Keratinocyte (primary cell): ENCODE measurements at regions not wholly inside any gene's neighbourhood (a gene's known extent, or its start where the extent isn't known, plus 50 kb on each side); places are given as distances from the start of the nearest gene placed in this dataset.

Experiments used
- DNase-seq: peaks from one replicate; pipeline ENCODE4 v3.0.0-alpha.2; 2011; ENCODE audit warnings: low read depth, missing footprints, low spot score
- FAIRE-seq: peaks from 2 replicates; lab custom pipeline; 2011; peaks lifted over from hg19 to GRCh38; lab: Jason Lieb, UNC
- H2AFZ ChIP-seq: 2 replicates; pipeline ENCODE4 v1.6.0; 2012; ENCODE audit warnings: low read length, control low read depth, inconsistent platforms; ENCODE audit not compliant: control insufficient read depth
- H3K27ac ChIP-seq: 2 replicates; pipeline ENCODE4 v1.5.1; 2011; ENCODE audit warnings: low read length; ENCODE audit not compliant: control insufficient read depth, insufficient read depth
- H3K27me3 ChIP-seq: 3 replicates; pipeline ENCODE4 v1.6.0; 2011; ENCODE audit warnings: low read length; ENCODE audit not compliant: control insufficient read depth, insufficient read depth; ENCODE audit errors: extremely low read depth
- H3K36me3 ChIP-seq, 2 experiments: 2 replicates in 1 of 2; 3 replicates in 1 of 2; pipeline ENCODE4 v1.5.1; 2011; ENCODE audit warnings: low read length in 2 of 2, mild to moderate bottlenecking in 1 of 2; ENCODE audit not compliant: control insufficient read depth in 2 of 2, insufficient read depth in 2 of 2; ENCODE audit errors: extremely low read depth in 1 of 2
- H3K4me1 ChIP-seq: 3 replicates; pipeline ENCODE4 v1.5.1; 2011; ENCODE audit warnings: low read length; ENCODE audit not compliant: control insufficient read depth, insufficient read depth; ENCODE audit errors: extremely low read depth
- H3K4me2 ChIP-seq: 3 replicates; pipeline ENCODE4 v1.6.0; 2011; ENCODE audit warnings: low read depth, low read length; ENCODE audit not compliant: control insufficient read depth, insufficient read depth; ENCODE audit errors: extremely low read depth
- H3K4me3 ChIP-seq, 3 experiments: fragments of 200-600 bp in 1 of 3; sonication (generic) in 1 of 3; 2 replicates in 2 of 3; 3 replicates in 1 of 3; pipeline ENCODE4 v1.5.1; 2011 to 2016; ENCODE audit warnings: low read length in 3 of 3, mild to moderate bottlenecking in 3 of 3, control low read depth in 2 of 3, inconsistent platforms in 1 of 3, low read depth in 1 of 3, mixed read lengths in 1 of 3, mixed run types in 1 of 3, moderate library complexity in 1 of 3; ENCODE audit not compliant: control insufficient read depth in 2 of 3, insufficient read depth in 2 of 3; ENCODE audit errors: extremely low read depth in 1 of 3
- H3K79me2 ChIP-seq: 2 replicates; pipeline ENCODE4 v1.6.0; 2012; ENCODE audit warnings: low read length; ENCODE audit not compliant: control insufficient read depth, insufficient read depth
- H3K9ac ChIP-seq: 3 replicates; pipeline ENCODE4 v1.6.0; 2011; ENCODE audit warnings: low read length; ENCODE audit not compliant: control insufficient read depth, insufficient read depth; ENCODE audit errors: extremely low read depth
- H3K9me1 ChIP-seq: 3 replicates; pipeline ENCODE4 v1.6.0; 2011; ENCODE audit warnings: low read length; ENCODE audit not compliant: control insufficient read depth, insufficient read depth; ENCODE audit errors: extremely low read depth
- H3K9me3 ChIP-seq: 2 replicates; pipeline ENCODE4 v1.5.1; 2012; ENCODE audit warnings: low read depth, low read length; ENCODE audit not compliant: control insufficient read depth
- H4K20me1 ChIP-seq: 3 replicates; pipeline ENCODE4 v1.6.0; 2011; ENCODE audit warnings: low read length; ENCODE audit not compliant: control insufficient read depth, insufficient read depth; ENCODE audit errors: extremely low read depth
- EZH2 ChIP-seq: IDR thresholded peaks from one replicate; pipeline ENCODE4 v1.6.1; 2012; ENCODE audit warnings: inconsistent platforms, mild to moderate bottlenecking, low read length, moderate library complexity
- dilution Hi-C: fragments of 300-500 bp; cut with MboI; formaldehyde crosslinking; loops from one replicate; pipeline ENCODE4 v1.7.0; 2020; ENCODE audit warnings: low sequenced_read_pairs; ENCODE audit not compliant: extremely low pct_ligation_motif_present
- TF ChIP-seq, protein P1 (sequence below), 3 experiments: IDR thresholded peaks in 1 of 3; conservative IDR thresholded peaks in 1 of 3; optimal IDR thresholded peaks in 1 of 3; 2 replicates in 2 of 3; 3 replicates in 1 of 3; pipeline versions ENCODE3 to v1.5.1; 2011; ENCODE audit warnings: low read length in 3 of 3, mild to moderate bottlenecking in 3 of 3, moderate library complexity in 2 of 3, control low read depth in 1 of 3, inconsistent platforms in 1 of 3; ENCODE audit not compliant: insufficient read depth in 2 of 3; ENCODE audit errors: extremely low read depth in 1 of 3

DNA sequence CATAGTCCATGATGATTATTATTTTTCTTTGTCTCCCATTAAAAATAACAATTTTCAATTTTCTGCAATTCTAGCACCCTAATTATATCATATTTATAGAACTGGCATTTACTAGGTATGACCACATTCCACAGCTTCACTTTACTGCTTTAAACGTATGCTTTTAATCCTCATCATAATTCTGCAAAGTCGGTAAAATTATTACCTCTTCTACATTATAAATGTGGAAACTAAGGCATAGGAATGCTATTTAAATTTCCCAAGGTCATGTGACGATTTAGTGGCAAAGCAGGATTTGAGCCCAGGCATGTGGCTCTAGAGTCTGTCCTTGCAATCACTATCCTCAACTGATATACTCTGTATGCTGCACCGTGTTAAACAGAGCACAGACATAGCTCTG lies 866.4 kb downstream of the EPHA4 start:
- Histone ChIP-seq H3K27ac (no peak overlapping the region), H3K27me3 (no peaks in the 10 kb centered on the region), H3K4me3 (no peak overlapping the region), H3K9ac (no peak overlapping the region), H3K9me1 (no peaks in the 10 kb centered on the region), H2AFZ (no peak overlapping the region), H3K36me3 (no peaks in the 10 kb centered on the region), H3K79me2 (no peaks in the 10 kb centered on the region), H3K4me1 (no peaks in the 10 kb centered on the region), H4K20me1 (no peaks in the 10 kb centered on the region), H3K4me2 (no peak overlapping the region), H3K9me3 (peaks cover 3% of the 10 kb centered on the region)
- TF ChIP-seq, protein P1, sequence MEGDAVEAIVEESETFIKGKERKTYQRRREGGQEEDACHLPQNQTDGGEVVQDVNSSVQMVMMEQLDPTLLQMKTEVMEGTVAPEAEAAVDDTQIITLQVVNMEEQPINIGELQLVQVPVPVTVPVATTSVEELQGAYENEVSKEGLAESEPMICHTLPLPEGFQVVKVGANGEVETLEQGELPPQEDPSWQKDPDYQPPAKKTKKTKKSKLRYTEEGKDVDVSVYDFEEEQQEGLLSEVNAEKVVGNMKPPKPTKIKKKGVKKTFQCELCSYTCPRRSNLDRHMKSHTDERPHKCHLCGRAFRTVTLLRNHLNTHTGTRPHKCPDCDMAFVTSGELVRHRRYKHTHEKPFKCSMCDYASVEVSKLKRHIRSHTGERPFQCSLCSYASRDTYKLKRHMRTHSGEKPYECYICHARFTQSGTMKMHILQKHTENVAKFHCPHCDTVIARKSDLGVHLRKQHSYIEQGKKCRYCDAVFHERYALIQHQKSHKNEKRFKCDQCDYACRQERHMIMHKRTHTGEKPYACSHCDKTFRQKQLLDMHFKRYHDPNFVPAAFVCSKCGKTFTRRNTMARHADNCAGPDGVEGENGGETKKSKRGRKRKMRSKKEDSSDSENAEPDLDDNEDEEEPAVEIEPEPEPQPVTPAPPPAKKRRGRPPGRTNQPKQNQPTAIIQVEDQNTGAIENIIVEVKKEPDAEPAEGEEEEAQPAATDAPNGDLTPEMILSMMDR (optimal IDR thresholded peaks at IDR 0.05 in 1 of 3, IDR thresholded peaks at IDR 0.05 in 1 of 3, conservative IDR thresholded peaks at IDR 0.05 in 1 of 3; ENCODE audit: extremely low read depth in 1 of 3, insufficient read depth in 2 of 3, low read length in 3 of 3): no peak
- TF ChIP-seq EZH2: no peak
- FAIRE-seq: no peak
- dilution Hi-C loops: no loop called here
- no peak for DNase-seq

DNA sequence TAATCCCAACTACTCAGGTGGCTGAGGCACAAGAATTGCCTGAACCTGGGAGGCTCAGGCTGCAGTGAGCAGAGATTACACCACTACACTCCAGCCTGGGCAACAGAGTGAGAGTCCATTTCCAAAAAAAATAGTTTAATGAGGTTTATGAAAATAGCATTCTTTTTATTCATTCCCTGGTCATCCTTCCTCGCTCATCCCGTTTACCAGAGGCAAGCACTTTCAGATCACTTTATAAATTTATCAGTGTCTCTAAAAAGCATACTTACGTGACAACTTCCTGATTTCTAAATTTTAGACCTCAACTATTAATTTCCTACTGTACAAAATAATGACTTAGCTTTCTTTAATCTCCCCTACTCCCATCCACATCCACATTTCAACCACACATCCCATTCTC lies 864.8 kb downstream of the EPHA4 start:
- Histone ChIP-seq H3K27me3 (no peaks in the 10 kb centered on the region), H3K9me1 (no peaks in the 10 kb centered on the region), H3K4me3 (no peak overlapping the region), H3K4me2 (no peak overlapping the region), H3K36me3 (no peaks in the 10 kb centered on the region), H3K4me1 (no peaks in the 10 kb centered on the region), H3K9me3 (no peaks in the 10 kb centered on the region), H3K9ac (no peak overlapping the region), H3K79me2 (no peaks in the 10 kb centered on the region), H3K27ac (no peak overlapping the region), H2AFZ (no peak overlapping the region), H4K20me1 (no peaks in the 10 kb centered on the region)
- TF ChIP-seq EZH2: no peak
- TF ChIP-seq, protein P1 (optimal IDR thresholded peaks at IDR 0.05 in 1 of 3, IDR thresholded peaks at IDR 0.05 in 1 of 3, conservative IDR thresholded peaks at IDR 0.05 in 1 of 3; ENCODE audit: extremely low read depth in 1 of 3, insufficient read depth in 2 of 3, low read length in 3 of 3): no peak
- DNase-seq (no peak), FAIRE-seq (no peak)
- dilution Hi-C loops: no loop called here
